Right lobe of liver (tissue), 4 donors: ENCODE measurements at regions not wholly inside any gene's neighbourhood (a gene's known extent, or its start where the extent isn't known, plus 50 kb on each side); places are given as distances from the start of the nearest gene placed in this dataset.

ENCODE experiments used
- CTCF ChIP-seq, 4 donors: fragments of 200-600 bp in 3 of 4; fragments of 450-650 bp in 1 of 4; IDR thresholded peaks; one replicate each; pipeline versions ENCODE4 v1.5.1 to v1.8.0; 2016 to 2022; ENCODE audit warnings: antibody characterized with exemption in 4 of 4, mild to moderate bottlenecking in 2 of 4
- POLR2A ChIP-seq: fragments of 450-650 bp; IDR thresholded peaks from one replicate; pipeline ENCODE4 v1.6.1; 2017; ENCODE audit warnings: antibody characterized with exemption, mild to moderate bottlenecking
- donor health status: DM: no; HTN: no; CAD: no.
- donor health status: DM: no; HTN: no; CAD: no.
- donor health status: DM: no; HTN: yes; CAD: no.

- TF ChIP-seq POLR2A (no peak), CTCF (IDR thresholded peaks at IDR 0.05) (no peak)
Observed at GRCh38 chr16:7177875-7178274, 154.8 kb upstream of the RBFOX1 start.
